Osteoblast (primary cell): ENCODE measurements at regions not wholly inside any gene's neighbourhood (a gene's known extent, or its start where the extent isn't known, plus 50 kb on each side); places are given as distances from the start of the nearest gene placed in this dataset.

Source experiments
- DNase-seq: peaks from one replicate; pipeline ENCODE4 v3.0.0; 2011; ENCODE audit warnings: low spot score, mixed read lengths; ENCODE audit not compliant: insufficient read length; ENCODE audit errors: missing footprints
- H2AFZ ChIP-seq: 2 replicates; pipeline ENCODE4 v1.6.0; 2011; ENCODE audit warnings: mild to moderate bottlenecking, low read length
- H3K27ac ChIP-seq: 2 replicates; pipeline ENCODE4 v1.5.1; 2011; ENCODE audit warnings: mild to moderate bottlenecking, low read depth, low read length, moderate library complexity
- H3K27me3 ChIP-seq: 2 replicates; pipeline ENCODE4 v1.6.0; 2012; ENCODE audit warnings: mild to moderate bottlenecking, control low read depth, inconsistent platforms, low read length, moderate library complexity; ENCODE audit not compliant: insufficient read depth
- H3K36me3 ChIP-seq: 2 replicates; pipeline ENCODE4 v1.5.1; 2011; ENCODE audit warnings: mild to moderate bottlenecking, low read length, control low read depth, moderate library complexity; ENCODE audit not compliant: insufficient read depth
- H3K4me1 ChIP-seq: 2 replicates; pipeline ENCODE4 v1.5.1; 2011; ENCODE audit warnings: mild to moderate bottlenecking, low read length, control low read depth, moderate library complexity; ENCODE audit not compliant: insufficient read depth
- H3K4me2 ChIP-seq: 2 replicates; pipeline ENCODE4 v1.6.0; 2011; ENCODE audit warnings: mild to moderate bottlenecking, low read length; ENCODE audit not compliant: insufficient read depth
- H3K4me3 ChIP-seq: fragments of 200-600 bp; sonication (generic); 3 replicates; pipeline ENCODE4 v1.5.1; 2012; ENCODE audit warnings: mild to moderate bottlenecking, low read length, inconsistent platforms; ENCODE audit not compliant: insufficient read depth
- H3K79me2 ChIP-seq: 2 replicates; pipeline ENCODE4 v1.6.0; 2012; ENCODE audit warnings: mild to moderate bottlenecking, low read length, control low read depth, inconsistent platforms; ENCODE audit not compliant: insufficient read depth
- H3K9me3 ChIP-seq: 2 replicates; pipeline ENCODE4 v1.5.1; 2011; ENCODE audit warnings: low read depth, low read length, control low read depth
- H4K20me1 ChIP-seq: 2 replicates; pipeline ENCODE4 v1.6.0; 2012; ENCODE audit warnings: mild to moderate bottlenecking, low read length, control low read depth; ENCODE audit not compliant: insufficient read depth
- CTCF ChIP-seq: IDR thresholded peaks from 2 replicates; pipeline ENCODE4 v1.5.1; 2011; ENCODE audit warnings: mild to moderate bottlenecking, low read depth, low read length, moderate library complexity; ENCODE audit errors: extremely low read depth

- Histone ChIP-seq H3K4me2 (no peak overlapping the region), H3K27ac (no peak overlapping the region), H3K79me2 (no peaks in the 10 kb centered on the region), H2AFZ (no peak overlapping the region), H3K36me3 (no peaks in the 10 kb centered on the region), H3K9me3 (peaks cover 5% of the 10 kb centered on the region), H3K27me3 (no peaks in the 10 kb centered on the region), H3K4me1 (no peaks in the 10 kb centered on the region), H3K4me3 (no peak overlapping the region), H4K20me1 (no peaks in the 10 kb centered on the region)
- DNase-seq = no peak
- TF ChIP-seq CTCF = no peak
Observed at GRCh38 chr18:78634061-78634696, 345.4 kb upstream of the SALL3 start.

- no peak for DNase-seq
- Histone ChIP-seq H3K4me3 (no peak overlapping the region), H3K4me2 (no peak overlapping the region), H3K9me3 (peaks cover 5% of the 10 kb centered on the region), H3K4me1 (no peaks in the 10 kb centered on the region), H2AFZ (no peak overlapping the region), H3K27me3 (no peaks in the 10 kb centered on the region), H3K27ac (no peak overlapping the region), H3K36me3 (no peaks in the 10 kb centered on the region), H3K79me2 (no peaks in the 10 kb centered on the region), H4K20me1 (no peaks in the 10 kb centered on the region)
- TF ChIP-seq CTCF = no peak
Observed at GRCh38 chr18:78635093-78635800, 344.4 kb upstream of the SALL3 start.

- H3K27ac ChIP-seq = no peak overlapping the region
- no peak overlapping the region for H3K4me3 ChIP-seq
- no peaks in the 10 kb centered on the region for H3K79me2 ChIP-seq
- H3K4me2 ChIP-seq = no peak overlapping the region
- no peaks in the 10 kb centered on the region for H3K27me3 ChIP-seq
- no peaks in the 10 kb centered on the region for H4K20me1 ChIP-seq
- no peak for TF ChIP-seq CTCF
- peaks cover 5% of the 10 kb centered on the region for H3K9me3 ChIP-seq
- H3K4me1 ChIP-seq = no peaks in the 10 kb centered on the region
- no peak for DNase-seq
- no peaks in the 10 kb centered on the region for H3K36me3 ChIP-seq
- no peak overlapping the region for H2AFZ ChIP-seq
Observed at GRCh38 chr18:78636260-78636659, 343.4 kb upstream of the SALL3 start.
